ENCODE measurements at regions not wholly inside any gene's neighbourhood (a gene's known extent, or its start where the extent isn't known, plus 50 kb on each side); places are given as distances from the start of the nearest gene placed in this dataset.
"Not testable (repeated sequence)": the region's sequence is repeated elsewhere in the genome, so short reads cannot be mapped to it uniquely, and the experiment has no call there.

GRCh38 chr2:21781962-21782361 lies 658.2 kb downstream of the TDRD15 start:
- Histone ChIP-seq H3K9me3 (no peaks in the 10 kb centered on the region), H3K4me3 (ENCODE audit: low read depth, low read length) (no peak overlapping the region), H3K27me3 (replicated peaks; ENCODE audit: control insufficient read depth, insufficient read depth, low read length) (no peaks in the 10 kb centered on the region), H3K36me3 (ENCODE audit: control insufficient read depth, insufficient read depth, low read length) (no peaks in the 10 kb centered on the region), H3K4me1 (no peaks in the 10 kb centered on the region)
- DNase-seq: no peak
- no TSS peak for BruUV-seq (replicated peaks)
- ChIA-PET CTCF (no interaction called here), POLR2A (no interaction called here)
- Mint-ChIP-seq H3K36me3 (ENCODE audit: insufficient read depth, unreplicated experiment) (no peaks in the 10 kb centered on the region), H3K9me3 (ENCODE audit: unreplicated experiment) (no peaks in the 10 kb centered on the region), H3K4me1 (ENCODE audit: low read depth, unreplicated experiment) (no peaks in the 10 kb centered on the region), H3K27ac (ENCODE audit: unreplicated experiment) (no peak overlapping the region), H3K27me3 (ENCODE audit: insufficient read depth, unreplicated experiment) (peaks cover 9% of the 10 kb centered on the region), H3K4me3 (ENCODE audit: unreplicated experiment) (no peak overlapping the region)
- intact Hi-C loops (cut with micrococcal nuclease; ENCODE audit: unreplicated experiment): no loop called here
- TF ChIP-seq CTCF (IDR thresholded peaks at IDR 0.05; ENCODE audit: insufficient read depth in 1 of 2, low read depth in 1 of 2, low read length in 1 of 2, severe bottlenecking in 1 of 2, unreplicated experiment in 1 of 2): no peak

- Histone ChIP-seq H3K36me3 (ENCODE audit: control insufficient read depth, insufficient read depth, low read length) (no peaks in the 10 kb centered on the region), H3K27me3 (replicated peaks; ENCODE audit: control insufficient read depth, insufficient read depth, low read length) (no peaks in the 10 kb centered on the region), H3K4me1 (no peaks in the 10 kb centered on the region), H3K4me3 (ENCODE audit: low read depth, low read length) (no peak overlapping the region), H3K9me3 (no peaks in the 10 kb centered on the region)
- BruUV-seq (replicated peaks): no TSS peak
- CTCF ChIA-PET: no interaction called here
- no peak overlapping the region for H3K4me3 Mint-ChIP-seq (ENCODE audit: unreplicated experiment)
- POLR2A ChIA-PET: no interaction called here
- no peaks in the 10 kb centered on the region for H3K9me3 Mint-ChIP-seq (ENCODE audit: unreplicated experiment)
- intact Hi-C loops (cut with micrococcal nuclease; ENCODE audit: unreplicated experiment): no loop called here
- no peaks in the 10 kb centered on the region for H3K4me1 Mint-ChIP-seq (ENCODE audit: low read depth, unreplicated experiment)
- peaks cover 9% of the 10 kb centered on the region for H3K27me3 Mint-ChIP-seq (ENCODE audit: insufficient read depth, unreplicated experiment)
- no peaks in the 10 kb centered on the region for H3K36me3 Mint-ChIP-seq (ENCODE audit: insufficient read depth, unreplicated experiment)
- TF ChIP-seq CTCF (IDR thresholded peaks at IDR 0.05; ENCODE audit: insufficient read depth in 1 of 2, low read depth in 1 of 2, low read length in 1 of 2, severe bottlenecking in 1 of 2, unreplicated experiment in 1 of 2): no peak
- no peak overlapping the region for H3K27ac Mint-ChIP-seq (ENCODE audit: unreplicated experiment)
- no peak for DNase-seq
Observed at GRCh38 chr2:21782866-21783265, 659.1 kb downstream of the TDRD15 start.

- no peak for TF ChIP-seq CTCF (IDR thresholded peaks at IDR 0.05; ENCODE audit: insufficient read depth in 1 of 2, low read depth in 1 of 2, low read length in 1 of 2, severe bottlenecking in 1 of 2, unreplicated experiment in 1 of 2)
- no peaks in the 10 kb centered on the region for H3K4me1 Mint-ChIP-seq (ENCODE audit: low read depth, unreplicated experiment)
Observed at GRCh38 chr2:21787941-21788340, 664.2 kb downstream of the TDRD15 start.

GRCh38 chr2:21790311-21790710 lies 666.5 kb downstream of the TDRD15 start:
- CTCF ChIA-PET; H3K36me3 Mint-ChIP-seq (ENCODE audit: insufficient read depth, unreplicated experiment); H3K36me3 ChIP-seq (ENCODE audit: control insufficient read depth, insufficient read depth, low read length); BruUV-seq (replicated peaks); H3K4me3 ChIP-seq (ENCODE audit: low read depth, low read length); DNase-seq; H3K27me3 Mint-ChIP-seq (ENCODE audit: insufficient read depth, unreplicated experiment); H3K27me3 ChIP-seq (replicated peaks; ENCODE audit: control insufficient read depth, insufficient read depth, low read length); H3K9me3 ChIP-seq; H3K4me3 Mint-ChIP-seq (ENCODE audit: unreplicated experiment); intact Hi-C loops (cut with micrococcal nuclease; ENCODE audit: unreplicated experiment); H3K4me1 Mint-ChIP-seq (ENCODE audit: low read depth, unreplicated experiment); H3K9me3 Mint-ChIP-seq (ENCODE audit: unreplicated experiment); POLR2A ChIA-PET; H3K27ac Mint-ChIP-seq (ENCODE audit: unreplicated experiment); H3K4me1 ChIP-seq: not testable (repeated sequence)

More at GRCh38 chr2:21787941-21788340, 664.2 kb downstream of the TDRD15 start:
- POLR2A ChIA-PET: no interaction called here
- H3K27me3 Mint-ChIP-seq (ENCODE audit: insufficient read depth, unreplicated experiment): peaks cover 9% of the 10 kb centered on the region
- Histone ChIP-seq H3K4me3 (ENCODE audit: low read depth, low read length) (no peak overlapping the region), H3K27me3 (replicated peaks; ENCODE audit: control insufficient read depth, insufficient read depth, low read length) (no peaks in the 10 kb centered on the region), H3K9me3 (no peaks in the 10 kb centered on the region), H3K4me1 (no peaks in the 10 kb centered on the region), H3K36me3 (ENCODE audit: control insufficient read depth, insufficient read depth, low read length) (no peaks in the 10 kb centered on the region)
- CTCF ChIA-PET: no interaction called here
- no peaks in the 10 kb centered on the region for H3K9me3 Mint-ChIP-seq (ENCODE audit: unreplicated experiment)
- no TSS peak for BruUV-seq (replicated peaks)
- H3K36me3 Mint-ChIP-seq (ENCODE audit: insufficient read depth, unreplicated experiment): no peaks in the 10 kb centered on the region
- H3K4me3 Mint-ChIP-seq (ENCODE audit: unreplicated experiment): no peak overlapping the region
- DNase-seq: no peak
- intact Hi-C loops (cut with micrococcal nuclease; ENCODE audit: unreplicated experiment): no loop called here
- H3K27ac Mint-ChIP-seq (ENCODE audit: unreplicated experiment): no peak overlapping the region

All from Caco-2 (cell line).